ENCODE measurements at regions not wholly inside any gene's neighbourhood (a gene's known extent, or its start where the extent isn't known, plus 50 kb on each side); places are given as distances from the start of the nearest gene placed in this dataset.

- H3K4me3 Mint-ChIP-seq, result no peak overlapping the region
- H3K27me3 Mint-ChIP-seq, result no peaks in the 10 kb centered on the region
- ChIA-PET POLR2A (no interaction called here), CTCF (no interaction called here)
- no peak overlapping the region for H3K27ac Mint-ChIP-seq
- no peaks in the 10 kb centered on the region for H3K9me3 Mint-ChIP-seq
- DNase-seq, result no peak
- H3K36me3 Mint-ChIP-seq (ENCODE audit: low read depth), result no peaks in the 10 kb centered on the region
- H3K4me1 Mint-ChIP-seq, result peaks cover 2% of the 10 kb centered on the region
Observed at GRCh38 chr12:116456330-116457082, 102.7 kb upstream of the MAP1LC3B2 start.

DNA sequence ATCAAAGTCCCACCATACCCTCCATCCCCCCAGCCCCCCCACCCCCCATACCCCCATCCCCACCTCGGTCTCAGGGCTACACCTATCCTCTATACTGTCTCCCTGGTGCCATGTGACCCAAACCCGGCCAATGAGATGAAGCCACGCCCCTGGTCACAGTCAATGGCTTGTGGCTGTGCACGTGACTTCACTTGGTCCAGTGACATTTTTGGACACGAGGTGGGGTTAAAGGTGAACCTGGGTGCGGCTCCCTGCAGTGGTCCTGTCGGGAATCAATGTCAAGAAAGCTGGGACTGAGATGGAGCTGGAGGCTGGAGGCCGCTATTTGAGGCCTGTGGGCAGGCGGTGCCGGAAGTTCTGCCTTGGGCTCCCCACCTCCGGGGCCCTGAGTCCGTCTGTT lies 100.7 kb upstream of the MAP1LC3B2 start:
- H3K4me1 Mint-ChIP-seq, result no peaks in the 10 kb centered on the region
- H3K9me3 Mint-ChIP-seq, result no peaks in the 10 kb centered on the region
- no peak overlapping the region for H3K27ac Mint-ChIP-seq
- H3K27me3 Mint-ChIP-seq, result no peaks in the 10 kb centered on the region
- no peak overlapping the region for H3K4me3 Mint-ChIP-seq
- DNase-seq, result no peak
- ChIA-PET CTCF (no interaction called here), POLR2A (no interaction called here)
- H3K36me3 Mint-ChIP-seq (ENCODE audit: low read depth), result no peaks in the 10 kb centered on the region

- H3K27me3 Mint-ChIP-seq, result no peaks in the 10 kb centered on the region
- no peaks in the 10 kb centered on the region for H3K4me1 Mint-ChIP-seq
- H3K9me3 Mint-ChIP-seq, result no peaks in the 10 kb centered on the region
- no peak for DNase-seq
- no peak overlapping the region for H3K27ac Mint-ChIP-seq
- H3K4me3 Mint-ChIP-seq, result no peak overlapping the region
- ChIA-PET CTCF (no interaction called here), POLR2A (no interaction called here)
- H3K36me3 Mint-ChIP-seq (ENCODE audit: low read depth), result no peaks in the 10 kb centered on the region
Observed at GRCh38 chr12:116459011-116459875, 99.9 kb upstream of the MAP1LC3B2 start.

- Mint-ChIP-seq H3K9me3 (no peaks in the 10 kb centered on the region), H3K4me1 (no peaks in the 10 kb centered on the region), H3K27me3 (no peaks in the 10 kb centered on the region), H3K4me3 (no peak overlapping the region), H3K27ac (no peak overlapping the region), H3K36me3 (ENCODE audit: low read depth) (no peaks in the 10 kb centered on the region)
- POLR2A ChIA-PET, result no interaction called here
- CTCF ChIA-PET, result no interaction called here
- DNase-seq, result no peak
Observed at GRCh38 chr12:116459916-116460663, 99.1 kb upstream of the MAP1LC3B2 start.

DNA sequence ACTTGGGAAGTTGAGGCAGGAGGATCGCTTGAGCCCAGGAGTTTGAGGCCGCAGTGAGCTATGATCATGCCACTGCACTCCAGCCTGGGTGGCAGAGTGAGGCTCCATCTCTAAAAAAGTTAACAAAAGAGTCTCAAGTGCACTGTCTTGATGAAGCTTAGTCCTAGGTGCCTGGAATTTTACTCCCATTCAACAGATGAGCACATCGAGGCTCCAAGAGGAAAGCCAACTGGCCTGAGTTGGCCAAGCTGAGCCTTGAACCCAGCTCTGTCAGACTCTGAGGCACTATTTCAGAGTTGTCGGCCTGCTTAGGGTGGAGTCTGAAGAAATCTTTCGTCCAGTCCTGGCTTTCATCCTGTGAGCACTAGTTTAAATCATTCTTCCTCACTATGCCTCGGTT lies 98.1 kb upstream of the MAP1LC3B2 start:
- no peak overlapping the region for H3K4me3 Mint-ChIP-seq
- CTCF ChIA-PET, result interaction anchor here (0.6 kb wide), 1 partner anchor 824 kb away, joined by 8 read pairs; no protein-coding TSS in a partner anchor

GRCh38 chr12:116463366-116463765 lies 95.8 kb upstream of the MAP1LC3B2 start:
- POLR2A ChIA-PET, result no interaction called here
- Mint-ChIP-seq H3K36me3 (ENCODE audit: low read depth) (no peaks in the 10 kb centered on the region), H3K4me3 (no peak overlapping the region), H3K27me3 (no peaks in the 10 kb centered on the region), H3K27ac (no peak overlapping the region), H3K9me3 (no peaks in the 10 kb centered on the region), H3K4me1 (no peaks in the 10 kb centered on the region)
- DNase-seq, result no peak
- CTCF ChIA-PET, result interaction anchor here (0.6 kb wide), 1 partner anchor 25 kb away, joined by 8 read pairs; no protein-coding TSS in a partner anchor

More for the DNA sequence above, 98.1 kb upstream of the MAP1LC3B2 start:
- Mint-ChIP-seq H3K9me3 (no peaks in the 10 kb centered on the region), H3K4me1 (no peaks in the 10 kb centered on the region), H3K27me3 (no peaks in the 10 kb centered on the region), H3K27ac (no peak overlapping the region), H3K36me3 (ENCODE audit: low read depth) (no peaks in the 10 kb centered on the region)
- POLR2A ChIA-PET, result no interaction called here
- DNase-seq, result no peak

- ChIA-PET CTCF (no interaction called here), POLR2A (no interaction called here)
- H3K36me3 Mint-ChIP-seq (ENCODE audit: low read depth), result no peaks in the 10 kb centered on the region
- DNase-seq, result no peak
- H3K9me3 Mint-ChIP-seq, result no peaks in the 10 kb centered on the region
- no peak overlapping the region for H3K27ac Mint-ChIP-seq
- H3K27me3 Mint-ChIP-seq, result no peaks in the 10 kb centered on the region
- no peak overlapping the region for H3K4me3 Mint-ChIP-seq
- H3K4me1 Mint-ChIP-seq, result no peaks in the 10 kb centered on the region
Observed at GRCh38 chr12:116465407-116465806, 93.8 kb upstream of the MAP1LC3B2 start.

- Mint-ChIP-seq H3K4me1 (no peaks in the 10 kb centered on the region), H3K27ac (no peak overlapping the region), H3K4me3 (no peak overlapping the region), H3K36me3 (ENCODE audit: low read depth) (no peaks in the 10 kb centered on the region), H3K27me3 (no peaks in the 10 kb centered on the region), H3K9me3 (no peaks in the 10 kb centered on the region)
- no peak for DNase-seq
- POLR2A ChIA-PET, result no interaction called here
- CTCF ChIA-PET, result interaction anchor here (0.7 kb wide), 1 partner anchor 19 kb away, joined by 5 read pairs; no protein-coding TSS in a partner anchor
Observed at GRCh38 chr12:116465856-116466255, 93.3 kb upstream of the MAP1LC3B2 start.

DNA sequence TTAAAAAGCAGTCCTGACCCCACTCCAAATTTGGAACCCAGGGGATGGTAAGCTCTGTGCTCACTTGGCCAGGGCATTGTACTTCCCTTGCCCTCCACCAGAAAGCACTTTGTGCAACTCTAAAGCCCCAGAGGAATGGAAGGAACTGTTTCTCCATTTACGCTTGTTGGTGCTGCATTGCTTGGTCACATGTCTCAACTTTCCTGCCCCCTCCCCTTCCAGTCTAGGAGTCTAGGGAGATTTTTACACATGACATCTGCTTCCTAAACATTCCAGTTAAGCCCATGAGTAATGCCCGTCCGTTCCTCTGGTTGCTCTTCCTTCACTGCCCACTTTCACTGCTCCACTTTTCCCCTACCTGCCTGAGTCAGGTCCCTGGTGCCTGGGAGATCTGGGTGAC lies 92.6 kb upstream of the MAP1LC3B2 start:
- no peaks in the 10 kb centered on the region for H3K27me3 Mint-ChIP-seq
- no peaks in the 10 kb centered on the region for H3K9me3 Mint-ChIP-seq
- no peak overlapping the region for H3K4me3 Mint-ChIP-seq
- H3K4me1 Mint-ChIP-seq, result no peaks in the 10 kb centered on the region
- no peak overlapping the region for H3K27ac Mint-ChIP-seq
- DNase-seq, result no peak
- ChIA-PET CTCF (interaction anchor here (0.7 kb wide), 1 partner anchor 20 kb away, joined by 5 read pairs; no protein-coding TSS in a partner anchor), POLR2A (no interaction called here)
- no peaks in the 10 kb centered on the region for H3K36me3 Mint-ChIP-seq (ENCODE audit: low read depth)

- CTCF ChIA-PET, result no interaction called here
- H3K27ac Mint-ChIP-seq, result no peak overlapping the region
- no peak overlapping the region for H3K4me3 Mint-ChIP-seq
- H3K4me1 Mint-ChIP-seq, result peaks cover 4% of the 10 kb centered on the region
- POLR2A ChIA-PET, result no interaction called here
- no peak for DNase-seq
- H3K27me3 Mint-ChIP-seq, result peaks cover 2% of the 10 kb centered on the region
- peaks cover 5% of the 10 kb centered on the region for H3K9me3 Mint-ChIP-seq
- H3K36me3 Mint-ChIP-seq (ENCODE audit: low read depth), result peaks cover 3% of the 10 kb centered on the region
Observed at GRCh38 chr12:116469344-116469743, 89.8 kb upstream of the MAP1LC3B2 start.

- peaks cover 13% of the 10 kb centered on the region for H3K9me3 Mint-ChIP-seq
- ChIA-PET POLR2A (no interaction called here), CTCF (interaction anchor here (0.6 kb wide), 1 partner anchor 1921 kb away, joined by 3 read pairs; no protein-coding TSS in a partner anchor)
- DNase-seq, result no peak
- no peak overlapping the region for H3K4me3 Mint-ChIP-seq
- peaks cover 2% of the 10 kb centered on the region for H3K27me3 Mint-ChIP-seq
- peaks cover 3% of the 10 kb centered on the region for H3K36me3 Mint-ChIP-seq (ENCODE audit: low read depth)
- no peak overlapping the region for H3K27ac Mint-ChIP-seq
- peaks cover 4% of the 10 kb centered on the region for H3K4me1 Mint-ChIP-seq
Observed at GRCh38 chr12:116471544-116471943, 87.6 kb upstream of the MAP1LC3B2 start.

DNA sequence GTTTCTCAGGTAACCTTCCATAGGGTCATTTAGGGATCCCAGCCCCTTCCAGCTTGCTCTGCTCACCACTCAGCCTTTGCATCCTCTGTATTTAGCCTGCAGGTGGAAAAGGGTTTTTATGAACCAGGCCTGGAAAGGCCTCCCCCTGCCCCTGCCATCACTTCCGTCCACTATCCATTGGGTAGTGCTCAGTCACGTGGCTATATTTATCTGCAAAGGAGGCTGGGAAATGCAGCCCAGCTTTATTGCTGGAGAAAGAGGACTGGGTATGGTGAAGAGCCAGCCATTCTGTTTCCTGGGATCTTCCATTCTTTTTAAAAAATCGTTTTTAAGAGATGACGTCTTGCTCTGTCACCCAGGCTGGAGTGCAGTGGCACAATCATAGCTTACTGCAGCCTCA lies 87.0 kb upstream of the MAP1LC3B2 start:
- DNase-seq, result no peak
- Mint-ChIP-seq H3K4me3 (no peak overlapping the region), H3K36me3 (ENCODE audit: low read depth) (peaks cover 5% of the 10 kb centered on the region), H3K4me1 (peaks cover 4% of the 10 kb centered on the region), H3K9me3 (peaks cover 16% of the 10 kb centered on the region), H3K27me3 (peaks cover 2% of the 10 kb centered on the region), H3K27ac (no peak overlapping the region)
- ChIA-PET POLR2A (no interaction called here), CTCF (no interaction called here)

DNA sequence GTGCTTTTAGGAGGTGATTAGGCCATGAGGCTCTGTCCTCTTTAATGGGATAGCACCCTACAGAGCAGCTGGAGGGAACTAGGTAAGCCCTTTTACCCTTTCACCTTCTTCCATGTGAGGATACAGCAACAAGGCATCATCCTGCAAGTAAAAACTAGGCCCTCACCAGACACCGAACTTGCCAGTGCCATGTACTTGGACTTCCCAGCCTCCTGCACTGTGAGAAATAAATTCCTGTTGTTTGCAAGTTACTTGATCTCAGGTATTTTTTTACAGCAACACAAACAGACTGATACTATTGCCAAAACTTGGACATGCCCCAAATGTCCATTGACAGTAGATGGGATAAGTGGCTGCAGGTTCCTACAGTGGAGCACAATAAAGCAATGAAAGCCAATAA lies 85.8 kb upstream of the MAP1LC3B2 start:
- peaks cover 4% of the 10 kb centered on the region for H3K4me1 Mint-ChIP-seq
- H3K4me3 Mint-ChIP-seq, result no peak overlapping the region
- ChIA-PET CTCF (no interaction called here), POLR2A (no interaction called here)
- H3K27ac Mint-ChIP-seq, result no peak overlapping the region
- DNase-seq, result no peak
- H3K36me3 Mint-ChIP-seq (ENCODE audit: low read depth), result peaks cover 5% of the 10 kb centered on the region
- H3K27me3 Mint-ChIP-seq, result peaks cover 2% of the 10 kb centered on the region
- peaks cover 21% of the 10 kb centered on the region for H3K9me3 Mint-ChIP-seq
